CD4-positive, alpha-beta T cell treated with Interleukin-15 for 1 hour (primary cell): ENCODE measurements at regions not wholly inside any gene's neighbourhood (a gene's known extent, or its start where the extent isn't known, plus 50 kb on each side); places are given as distances from the start of the nearest gene placed in this dataset.

Experiments used
- DNase-seq: peaks from one replicate; pipeline ENCODE4 v3.0.0-alpha.2; 2020

GRCh38 chr5:158549311-158549710 lies 550.4 kb downstream of the EBF1 start:
- no peak for DNase-seq

DNA sequence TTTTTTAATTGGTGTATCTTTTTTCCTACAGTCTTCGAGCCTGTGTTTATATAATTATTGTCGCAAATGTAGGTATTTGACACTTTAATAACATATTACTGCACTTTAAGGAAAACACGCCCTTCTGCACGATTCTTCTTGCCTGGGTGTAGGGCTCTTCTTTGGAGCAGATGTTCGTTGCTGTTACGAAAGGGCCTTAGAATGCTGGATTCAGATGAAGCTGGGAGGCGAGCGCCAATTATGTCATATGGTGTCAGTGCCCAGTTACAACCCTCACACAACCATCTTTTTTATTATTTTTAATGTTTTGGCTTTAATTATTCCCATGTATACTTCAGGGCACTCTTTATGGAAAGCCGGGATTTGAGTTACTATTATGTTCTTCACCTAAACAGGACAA lies 553.0 kb downstream of the EBF1 start:
- DNase-seq, result no peak

DNA sequence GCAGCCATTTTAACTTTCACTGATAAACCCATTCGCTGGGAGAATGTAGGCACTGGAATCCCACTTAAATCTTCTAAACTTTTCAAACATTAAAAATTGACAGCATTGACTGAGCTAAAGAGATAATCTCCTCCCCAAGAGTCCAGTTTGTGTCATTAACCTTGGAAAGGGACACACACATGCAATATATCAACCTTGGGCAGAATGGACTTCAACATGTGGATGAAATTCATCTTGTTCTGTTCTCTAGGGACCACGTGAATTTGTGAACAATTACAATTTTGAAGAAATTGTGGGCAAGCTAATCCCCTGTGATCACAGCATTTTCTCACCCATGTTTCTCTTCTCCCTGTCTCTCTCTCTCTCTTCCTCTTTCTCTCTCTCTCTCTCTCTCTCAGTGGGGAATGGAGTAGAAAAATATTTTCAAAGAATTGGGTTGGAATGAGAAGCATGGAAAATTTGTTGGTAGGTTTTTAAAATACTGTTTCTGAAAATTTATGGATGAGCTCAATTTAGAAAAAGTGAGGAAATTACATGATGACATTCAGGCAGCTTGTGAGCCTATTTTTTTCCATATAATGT lies 553.7 kb downstream of the EBF1 start:
- DNase-seq, result no peak

DNA sequence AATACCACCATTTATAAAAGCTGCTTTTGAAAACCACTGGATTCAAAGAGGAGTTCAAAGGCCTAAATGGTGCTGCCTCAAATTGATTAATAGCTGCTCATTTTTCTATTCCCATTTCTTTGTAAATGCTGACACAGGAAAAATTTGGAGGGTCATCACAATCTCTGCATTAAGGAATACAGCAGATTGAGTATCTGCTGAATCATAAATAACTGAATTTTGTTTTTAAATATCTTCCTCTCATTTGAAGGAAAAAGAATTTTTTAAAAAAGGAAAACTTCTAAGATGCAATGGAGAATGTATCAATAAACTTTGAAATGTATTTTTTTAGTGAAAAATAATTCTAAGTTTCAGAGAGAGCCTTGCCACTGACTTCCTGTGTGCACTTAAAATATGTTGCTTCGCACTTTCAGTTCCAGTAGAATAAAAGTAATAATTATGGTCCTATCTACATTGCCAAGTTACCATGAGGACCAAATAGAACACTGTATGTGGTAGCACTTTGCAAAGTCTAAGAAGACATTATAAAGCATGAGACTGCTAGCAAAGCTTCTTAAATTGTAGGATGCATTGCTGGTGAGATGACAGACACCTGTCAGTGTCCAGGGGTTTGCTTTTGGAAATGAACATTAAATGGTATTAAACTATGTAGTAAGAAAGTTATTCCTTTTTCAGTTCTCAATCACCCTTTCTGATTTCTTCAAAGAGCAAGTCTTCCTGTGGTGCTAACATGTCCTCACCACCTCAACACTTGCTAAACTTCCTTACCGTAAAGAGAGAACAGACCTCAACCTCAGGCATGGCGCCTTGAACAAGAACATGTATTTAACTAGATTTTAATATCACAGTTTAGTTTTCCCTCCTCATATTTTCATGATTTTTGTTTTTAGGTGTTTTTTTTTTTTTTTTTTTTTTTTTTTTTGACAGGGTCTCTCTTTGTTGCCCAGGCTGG lies 555.1 kb downstream of the EBF1 start:
- DNase-seq, result no peak

- DNase-seq, result no peak
Observed at GRCh38 chr5:158543539-158544387, 556.0 kb downstream of the EBF1 start.

GRCh38 chr5:158541536-158542297 lies 558.0 kb downstream of the EBF1 start:
- DNase-seq, result no peak

- DNase-seq, result no peak
Observed at GRCh38 chr5:158538506-158539074, 561.1 kb downstream of the EBF1 start.

GRCh38 chr5:158537366-158537765 lies 562.4 kb downstream of the EBF1 start:
- DNase-seq, result no peak

DNA sequence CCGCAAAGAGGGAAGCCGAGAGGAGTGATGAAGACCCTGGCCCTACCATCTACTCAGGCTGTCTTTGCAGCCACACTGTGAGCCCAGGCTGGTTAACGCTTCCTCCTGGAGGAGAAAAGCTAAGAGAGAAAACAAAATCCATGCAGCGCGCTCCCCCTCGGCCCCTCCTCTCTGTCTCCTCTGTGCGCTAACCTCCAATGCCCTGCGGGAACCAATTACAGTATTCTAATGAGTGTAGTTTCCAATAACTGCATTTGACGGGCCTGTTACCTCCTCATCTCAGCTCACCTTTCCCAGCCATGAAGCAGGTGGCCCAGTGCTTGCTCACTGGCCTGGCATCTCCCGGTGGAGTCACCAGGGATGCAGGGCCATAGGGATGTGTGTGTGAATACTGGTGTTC lies 565.5 kb downstream of the EBF1 start:
- no peak for DNase-seq

GRCh38 chr5:158532739-158533138 lies 567.0 kb downstream of the EBF1 start:
- no peak for DNase-seq

DNA sequence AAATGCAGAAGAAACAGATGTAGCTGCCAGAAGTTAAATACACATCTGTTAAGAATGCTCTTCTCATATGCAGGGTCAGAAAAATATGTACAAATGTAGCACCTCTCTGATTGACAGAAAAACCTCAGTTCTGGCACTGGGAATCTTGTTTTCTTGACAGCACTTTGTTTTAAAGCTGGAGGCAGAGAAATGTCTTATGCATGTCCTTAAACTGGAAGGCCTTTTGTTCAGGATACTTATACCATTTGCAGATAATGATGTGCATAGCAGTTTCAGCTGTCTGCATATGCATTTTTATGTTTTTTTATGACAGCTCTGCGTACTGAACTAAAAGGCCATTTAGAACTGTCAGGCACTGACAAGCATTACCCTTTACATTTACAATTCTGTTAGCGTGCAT lies 567.9 kb downstream of the EBF1 start:
- no peak for DNase-seq

DNA sequence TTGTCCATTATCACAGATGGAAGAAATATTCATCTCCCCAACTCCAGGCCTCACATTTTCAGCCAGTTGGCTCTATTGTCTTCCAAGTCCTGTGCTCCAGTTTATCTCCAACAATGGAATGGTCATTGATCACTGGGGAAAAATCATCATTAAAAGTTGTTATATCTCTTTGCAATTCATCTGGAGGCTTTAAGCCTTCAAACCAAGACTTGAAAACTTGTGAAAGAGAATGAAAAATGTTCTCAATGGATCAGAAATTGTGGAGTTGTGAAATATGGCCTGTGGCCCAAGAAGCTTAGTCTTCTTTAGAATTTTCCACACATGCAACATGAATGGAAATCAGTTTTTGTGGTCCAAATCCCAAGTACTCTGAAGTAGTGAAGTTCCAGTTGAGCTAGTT lies 569.6 kb downstream of the EBF1 start:
- DNase-seq, result no peak

DNA sequence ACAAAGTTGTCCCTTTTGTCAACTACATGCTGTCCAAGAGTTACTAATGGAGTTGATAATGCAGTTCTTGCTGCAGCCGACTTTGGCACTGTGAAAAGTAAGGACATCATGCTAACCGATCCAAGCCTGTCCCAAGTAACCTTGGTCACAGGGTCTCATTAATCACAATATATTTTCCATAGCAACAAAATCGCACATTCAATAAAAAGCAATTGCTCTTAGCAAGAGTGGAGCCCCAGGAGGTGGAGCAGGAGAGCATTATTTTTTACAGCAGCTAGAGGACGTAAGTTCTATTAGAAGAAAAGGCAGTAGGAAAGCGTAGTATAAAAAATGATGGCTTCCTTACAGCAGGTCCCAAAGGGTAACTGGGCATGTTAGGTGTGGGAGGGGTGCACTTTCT lies 570.3 kb downstream of the EBF1 start:
- no peak for DNase-seq

- DNase-seq, result no peak
Observed at GRCh38 chr5:158525663-158526062, 574.1 kb downstream of the EBF1 start.

- no peak for DNase-seq
Observed at GRCh38 chr5:158524070-158524469, 575.6 kb downstream of the EBF1 start.

DNA sequence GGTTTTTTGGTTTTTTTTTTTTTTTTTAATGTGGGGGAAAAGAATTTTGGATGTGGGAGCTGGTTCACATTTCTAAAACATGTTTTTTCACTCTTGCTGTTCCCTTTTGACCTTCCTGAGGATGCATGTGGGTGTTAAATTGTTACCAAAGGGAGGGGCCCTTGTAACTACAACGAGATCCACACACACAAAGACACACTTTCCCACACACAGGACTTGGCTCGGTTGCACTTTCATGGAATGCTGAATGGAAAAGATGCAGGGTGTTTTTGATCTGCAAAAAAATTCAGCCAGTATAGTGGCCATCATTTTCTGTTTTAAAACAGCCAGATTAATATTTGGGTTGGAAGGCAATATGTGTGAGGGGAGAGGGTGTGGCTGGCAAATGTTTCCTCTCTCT lies 576.9 kb downstream of the EBF1 start:
- no peak for DNase-seq

GRCh38 chr5:158521995-158522394 lies 577.7 kb downstream of the EBF1 start:
- no peak for DNase-seq

DNA sequence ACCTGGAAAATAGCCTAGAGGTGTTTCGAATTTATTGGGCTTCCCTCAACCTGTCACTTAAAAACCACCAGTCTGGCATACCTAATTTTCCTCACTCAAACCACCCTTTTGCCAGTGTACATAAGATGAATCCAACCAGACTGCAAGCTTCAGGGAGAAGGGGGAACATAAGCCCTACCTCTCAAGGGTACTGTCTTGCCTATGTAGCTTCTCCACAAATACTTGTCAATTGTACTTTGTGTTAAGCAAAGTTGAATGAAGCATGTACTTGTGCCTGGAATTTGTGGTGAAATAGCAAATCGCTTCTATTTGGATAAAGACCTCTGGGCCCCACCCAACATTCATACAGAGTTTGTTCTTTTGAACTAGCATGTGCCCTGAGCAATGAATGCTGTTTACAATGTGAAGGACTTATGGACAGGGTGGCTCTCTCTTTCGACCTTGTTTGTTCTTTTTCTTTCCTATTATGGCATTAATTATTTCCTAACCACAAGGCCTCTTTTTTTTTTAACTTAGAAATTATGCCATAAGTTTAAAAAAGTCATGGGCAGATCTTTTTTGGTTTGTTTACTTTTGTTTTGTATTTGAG lies 580.2 kb downstream of the EBF1 start:
- no peak for DNase-seq

GRCh38 chr5:158516521-158516920 lies 583.2 kb downstream of the EBF1 start:
- DNase-seq, result no peak

GRCh38 chr5:158514986-158515359 lies 584.7 kb downstream of the EBF1 start:
- DNase-seq, result no peak

DNA sequence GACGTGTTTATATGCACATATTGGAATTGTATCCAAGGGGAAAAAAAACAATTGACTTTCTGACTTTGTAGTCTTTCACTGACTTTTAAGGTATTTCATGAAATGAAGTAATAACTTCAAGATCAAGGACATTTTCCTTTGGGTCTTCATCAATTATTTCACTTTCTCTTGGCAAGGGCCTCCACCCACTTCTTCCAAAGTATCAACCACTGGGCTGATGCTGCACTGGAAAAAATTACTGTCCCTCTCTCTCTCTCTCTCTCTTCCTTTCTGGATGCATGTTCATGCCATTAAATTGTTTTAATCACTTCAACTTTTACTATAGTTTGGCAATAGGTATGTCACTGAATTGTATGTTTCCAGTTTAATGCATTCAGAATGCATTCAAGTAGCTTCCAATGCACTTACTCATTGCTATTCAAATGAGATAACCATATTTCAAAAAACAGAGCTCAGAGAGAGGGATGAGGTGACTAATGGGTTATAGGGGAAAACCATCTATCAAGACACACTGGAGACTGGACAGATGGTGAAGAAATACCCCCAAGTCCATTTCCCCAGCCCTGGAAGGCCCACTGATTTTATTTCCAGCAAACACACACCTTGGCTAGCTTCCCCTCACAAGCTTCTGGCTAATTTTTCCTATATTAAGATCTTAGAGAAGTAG lies 585.3 kb downstream of the EBF1 start:
- DNase-seq, result no peak
